ENCODE measurements at regions not wholly inside any gene's neighbourhood (a gene's known extent, or its start where the extent isn't known, plus 50 kb on each side); places are given as distances from the start of the nearest gene placed in this dataset.

GRCh38 chr6:105911106-105911629, 175.0 kb upstream of the PRDM1 start:
- TF ChIP-seq FOS (IDR thresholded peaks at IDR 0.05; ENCODE audit: borderline replicate concordance, insufficient read depth, low read length), result no peak
- no peak for TF ChIP-seq EZH2 (IDR thresholded peaks at IDR 0.05; ENCODE audit: borderline replicate concordance, low read depth, low read length, severe bottlenecking)
- TF ChIP-seq CTCF (IDR thresholded peaks at IDR 0.05; ENCODE audit: extremely low read depth in 1 of 2, insufficient read depth in 1 of 2, low read depth in 1 of 2, low read length in 2 of 2), result no peak
- no peak for TF ChIP-seq JUN (IDR thresholded peaks at IDR 0.05; ENCODE audit: borderline replicate concordance, insufficient read depth, insufficient read length, low read depth)
- no peak for TF ChIP-seq POLR2A (IDR thresholded peaks at IDR 0.05; ENCODE audit: low read depth, low read length)
- no peak for TF ChIP-seq GATA2 (IDR thresholded peaks at IDR 0.05; ENCODE audit: insufficient read depth, insufficient read length, low read depth, low read length)
- no peak for TF ChIP-seq MAX (IDR thresholded peaks at IDR 0.05; ENCODE audit: insufficient read depth, insufficient read length)
- no peak for TF ChIP-seq MYC (IDR thresholded peaks at IDR 0.05; ENCODE audit: low read depth, low read length)
- TF ChIP-seq POLR2AphosphoS5 (IDR thresholded peaks at IDR 0.05; ENCODE audit: insufficient read depth, low read depth, low read length), result no peak
